OCI-LY1 (cell line): ENCODE measurements at regions not wholly inside any gene's neighbourhood (a gene's known extent, or its start where the extent isn't known, plus 50 kb on each side); places are given as distances from the start of the nearest gene placed in this dataset.

ENCODE experiments used
- EZH2 ChIP-seq: fragments of 200-600 bp; sonication (generic), shearing (Covaris generic); IDR thresholded peaks from 2 replicates; pipeline ENCODE4 v1.8.0; 2017; ENCODE audit warnings: borderline replicate concordance, mixed run types, mild to moderate bottlenecking, antibody characterized with exemption, low read length, moderate library complexity, mixed read lengths
- TF ChIP-seq, protein P1 (sequence below): fragments of 200-600 bp; sonication (generic), shearing (Covaris generic); IDR thresholded peaks from 2 replicates; pipeline ENCODE4 v1.5.1; 2017; ENCODE audit warnings: mild to moderate bottlenecking, antibody characterized with exemption, low read length, moderate library complexity, mixed read lengths

DNA sequence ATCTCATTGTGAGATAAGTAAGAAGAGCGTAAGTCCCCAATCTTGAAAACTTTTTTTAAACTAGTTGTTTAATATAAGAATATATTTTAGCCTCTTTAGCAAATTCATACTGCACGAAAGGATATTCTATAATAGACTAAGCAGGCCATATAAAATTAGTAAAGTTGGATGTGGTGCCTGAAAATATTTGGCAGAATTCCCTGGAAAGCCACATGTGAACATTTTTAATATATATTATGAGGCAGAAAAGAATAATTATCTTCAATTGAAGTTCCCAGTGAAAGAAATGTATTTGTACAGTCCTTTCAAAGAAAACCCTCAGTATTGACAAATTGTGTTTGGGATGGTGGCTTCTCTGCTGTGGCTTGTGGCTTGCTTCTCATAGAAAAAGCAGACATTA, 237.5 kb upstream of the JAG1 start:
- TF ChIP-seq, protein P1, sequence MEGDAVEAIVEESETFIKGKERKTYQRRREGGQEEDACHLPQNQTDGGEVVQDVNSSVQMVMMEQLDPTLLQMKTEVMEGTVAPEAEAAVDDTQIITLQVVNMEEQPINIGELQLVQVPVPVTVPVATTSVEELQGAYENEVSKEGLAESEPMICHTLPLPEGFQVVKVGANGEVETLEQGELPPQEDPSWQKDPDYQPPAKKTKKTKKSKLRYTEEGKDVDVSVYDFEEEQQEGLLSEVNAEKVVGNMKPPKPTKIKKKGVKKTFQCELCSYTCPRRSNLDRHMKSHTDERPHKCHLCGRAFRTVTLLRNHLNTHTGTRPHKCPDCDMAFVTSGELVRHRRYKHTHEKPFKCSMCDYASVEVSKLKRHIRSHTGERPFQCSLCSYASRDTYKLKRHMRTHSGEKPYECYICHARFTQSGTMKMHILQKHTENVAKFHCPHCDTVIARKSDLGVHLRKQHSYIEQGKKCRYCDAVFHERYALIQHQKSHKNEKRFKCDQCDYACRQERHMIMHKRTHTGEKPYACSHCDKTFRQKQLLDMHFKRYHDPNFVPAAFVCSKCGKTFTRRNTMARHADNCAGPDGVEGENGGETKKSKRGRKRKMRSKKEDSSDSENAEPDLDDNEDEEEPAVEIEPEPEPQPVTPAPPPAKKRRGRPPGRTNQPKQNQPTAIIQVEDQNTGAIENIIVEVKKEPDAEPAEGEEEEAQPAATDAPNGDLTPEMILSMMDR: no peak
- no peak for TF ChIP-seq EZH2
